Endothelial cell of umbilical vein (primary cell): ENCODE measurements at regions not wholly inside any gene's neighbourhood (a gene's known extent, or its start where the extent isn't known, plus 50 kb on each side); places are given as distances from the start of the nearest gene placed in this dataset.

Experiments
- BruUV-seq: library from RNA; stranded (reverse); fragments of 400-500 nt; replicated peaks from 2 replicates; lab custom pipeline; 2021; lab: Mats Ljungman, UMichigan
- CTCF ChIA-PET: fragments of 300-600, 350-600 bp; sonication (Branson Sonifier 250); formaldehyde crosslinking; loops from one replicate; lab custom pipeline; 2021; ENCODE audit warnings: antibody characterized with exemption, inconsistent platforms; lab: Charles Lee
- POLR2A ChIA-PET: fragments of 300-600, 350-600 bp; sonication (Branson Sonifier 250); formaldehyde crosslinking; loops from one replicate; lab custom pipeline; 2021; ENCODE audit warnings: antibody characterized with exemption, inconsistent platforms; lab: Charles Lee
- DNase-seq: peaks from one replicate; pipeline ENCODE4 v3.0.0-alpha.2; 2011; ENCODE audit warnings: low read depth, low spot score
- FAIRE-seq: peaks from 2 replicates; lab custom pipeline; 2011; peaks lifted over from hg19 to GRCh38; lab: Jason Lieb, UNC
- H2AFZ ChIP-seq: 2 replicates; pipeline ENCODE4 v1.6.0; 2012; ENCODE audit warnings: low read depth, low read length, control low read depth, inconsistent platforms
- H3K27ac ChIP-seq: 2 replicates; pipeline ENCODE4 v1.5.1; 2011; ENCODE audit warnings: low read depth, mild to moderate bottlenecking, control low read depth, low read length, moderate library complexity; ENCODE audit not compliant: insufficient read depth
- H3K27me3 ChIP-seq, 2 experiments: 2 replicates each; pipeline versions ENCODE4 v1.6.0 to v1.6.1; 2011; ENCODE audit warnings: low read length in 2 of 2, mixed read lengths in 1 of 2; ENCODE audit not compliant: control insufficient read depth in 2 of 2, insufficient read depth in 2 of 2
- H3K36me3 ChIP-seq, 2 experiments: 2 replicates in 1 of 2; 3 replicates in 1 of 2; pipeline ENCODE4 v1.5.1; 2011; ENCODE audit warnings: low read length in 2 of 2, mild to moderate bottlenecking in 1 of 2, moderate library complexity in 1 of 2; ENCODE audit not compliant: control insufficient read depth in 2 of 2, insufficient read depth in 2 of 2; ENCODE audit errors: extremely low read depth in 1 of 2
- H3K4me1 ChIP-seq: 3 replicates; pipeline ENCODE4 v1.5.1; 2011; ENCODE audit warnings: mild to moderate bottlenecking, low read length; ENCODE audit not compliant: control insufficient read depth, insufficient read depth; ENCODE audit errors: extremely low read depth
- H3K4me2 ChIP-seq: 2 replicates; pipeline ENCODE4 v1.6.1; 2011; ENCODE audit warnings: low read length, control low read depth, mixed read lengths; ENCODE audit not compliant: insufficient read depth
- H3K4me3 ChIP-seq, 3 experiments: fragments of 200-600 bp in 1 of 3; sonication (generic), shearing (Covaris generic) in 1 of 3; replicated peaks in 1 of 3; 2 replicates each; pipeline ENCODE4 v1.5.1; 2011 to 2016; ENCODE audit warnings: control low read depth in 3 of 3, low read length in 3 of 3, mild to moderate bottlenecking in 2 of 3, inconsistent platforms in 1 of 3, low read depth in 1 of 3, moderate library complexity in 1 of 3; ENCODE audit not compliant: insufficient read depth in 1 of 3
- H3K79me2 ChIP-seq: 2 replicates; pipeline ENCODE4 v1.6.0; 2012; ENCODE audit warnings: low read length, inconsistent platforms; ENCODE audit not compliant: control insufficient read depth, insufficient read depth
- H3K9ac ChIP-seq: replicated peaks from 2 replicates; pipeline ENCODE3; 2011; ENCODE audit warnings: low read length, control low read depth; ENCODE audit not compliant: insufficient read depth; ENCODE audit errors: extremely low read depth
- H3K9me1 ChIP-seq: replicated peaks from 3 replicates; pipeline ENCODE4 v1.6.0; 2011; ENCODE audit warnings: mild to moderate bottlenecking, low read length; ENCODE audit not compliant: control insufficient read depth, insufficient read depth; ENCODE audit errors: extremely low read depth
- H3K9me3 ChIP-seq: replicated peaks from 2 replicates; pipeline ENCODE4 v1.5.1; 2012; ENCODE audit warnings: low read length, inconsistent platforms; ENCODE audit not compliant: control insufficient read depth, insufficient read depth
- H4K20me1 ChIP-seq: replicated peaks from 2 replicates; pipeline ENCODE3; 2011; ENCODE audit warnings: mild to moderate bottlenecking, low read length; ENCODE audit not compliant: control insufficient read depth, insufficient read depth; ENCODE audit errors: extremely low read depth
- EZH2 ChIP-seq: IDR thresholded peaks from 2 replicates; pipeline ENCODE4 v1.6.1; 2012; ENCODE audit warnings: borderline replicate concordance, low read depth, mild to moderate bottlenecking, moderate library complexity, low read length, inconsistent platforms; ENCODE audit not compliant: severe bottlenecking
- FOS ChIP-seq: IDR thresholded peaks from 2 replicates; pipeline ENCODE4 v1.6.1; 2011; ENCODE audit warnings: mild to moderate bottlenecking, low read length, moderate library complexity, borderline replicate concordance; ENCODE audit not compliant: insufficient read depth
- GATA2 ChIP-seq: IDR thresholded peaks from 2 replicates; pipeline ENCODE4 v1.7.0; 2011; ENCODE audit warnings: low read depth, mild to moderate bottlenecking, moderate library complexity, mixed read lengths, low read length; ENCODE audit not compliant: insufficient read length, insufficient read depth
- MYC ChIP-seq: IDR thresholded peaks from one replicate; pipeline ENCODE4 v1.6.1; 2011; ENCODE audit warnings: mild to moderate bottlenecking, low read depth, low read length
- POLR2A ChIP-seq: IDR thresholded peaks from 2 replicates; pipeline ENCODE4 v1.6.1; 2012; ENCODE audit warnings: low read depth, mild to moderate bottlenecking, control low read depth, low read length
- POLR2AphosphoS5 ChIP-seq: IDR thresholded peaks from 2 replicates; pipeline ENCODE4 v1.6.1; 2012; ENCODE audit warnings: low read depth, mild to moderate bottlenecking, control low read depth, low read length, moderate library complexity; ENCODE audit not compliant: insufficient read depth
- dilution Hi-C: fragments of 300-500 bp; cut with MboI; formaldehyde crosslinking; loops from one replicate; pipeline ENCODE4 v1.15.0; 2019; ENCODE audit warnings: low sequenced_read_pairs; ENCODE audit not compliant: extremely low pct_ligation_motif_present
- intact Hi-C: fragments of 100-400 bp; cut with micrococcal nuclease; formaldehyde crosslinking; loops from one replicate; pipeline ENCODE4 v1.10.0; 2022
- TF ChIP-seq, protein P1 (sequence below): IDR thresholded peaks from 2 replicates; pipeline ENCODE4 v1.6.1; 2011; ENCODE audit not compliant: insufficient read depth, insufficient read length
- TF ChIP-seq, protein P2 (sequence below), 2 donors: IDR thresholded peaks; 1 replicate in 1 of 2; 2 replicates in 1 of 2; pipeline ENCODE4 v1.5.1; 2011; ENCODE audit warnings: low read length in 2 of 2, mild to moderate bottlenecking in 2 of 2, moderate library complexity in 2 of 2, control low read depth in 1 of 2, inconsistent platforms in 1 of 2, low read depth in 1 of 2; ENCODE audit not compliant: insufficient read depth in 1 of 2; ENCODE audit errors: extremely low read depth in 1 of 2

DNA sequence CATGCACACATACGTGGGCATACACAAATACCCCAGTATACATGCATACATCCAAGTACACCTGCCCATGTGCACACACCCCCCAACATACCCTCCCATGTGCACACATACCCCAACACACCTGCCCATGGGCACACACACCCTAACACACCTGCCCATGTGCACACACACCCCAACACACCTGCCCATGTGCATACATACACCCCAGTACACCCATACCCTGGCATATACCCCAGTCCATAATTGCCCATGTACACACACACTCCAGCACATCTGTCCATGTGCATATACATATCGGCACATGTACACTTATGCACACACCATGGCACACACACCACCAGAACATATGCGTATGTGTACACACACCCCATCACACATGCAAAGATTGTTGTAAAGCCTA, 475.2 kb downstream of the PREX1 start:
- dilution Hi-C loops = no loop called here
- CTCF ChIA-PET = no interaction called here
- intact Hi-C loops = no loop called here

DNA sequence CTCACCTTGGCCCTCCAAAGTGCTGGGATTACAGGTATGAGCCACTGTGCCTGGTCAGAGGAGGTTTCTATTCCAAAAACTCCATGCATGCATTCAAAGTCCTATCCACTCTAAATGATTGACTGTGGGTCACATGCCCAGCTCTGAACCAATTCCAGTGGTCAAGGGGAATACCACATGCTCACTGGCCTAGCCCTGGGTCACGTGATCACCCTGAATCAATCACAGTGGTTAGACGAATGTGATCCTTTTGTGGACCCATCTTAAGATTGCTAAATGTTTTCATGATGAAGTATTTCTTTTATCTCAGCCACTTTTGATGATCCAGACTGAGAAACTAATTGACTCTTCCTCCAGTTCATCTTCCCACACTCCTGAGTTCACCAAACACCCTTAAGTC, 475.8 kb downstream of the PREX1 start:
- Histone ChIP-seq H3K4me3 (no peak overlapping the region), H3K4me1 (no peaks in the 10 kb centered on the region), H3K9me1 (no peaks in the 10 kb centered on the region), H3K9ac (no peak overlapping the region), H3K27me3 (peaks cover 4 to 8% of the 10 kb centered on the region in 2 experiments), H3K79me2 (no peaks in the 10 kb centered on the region), H3K27ac (no peak overlapping the region), H3K9me3 (no peaks in the 10 kb centered on the region), H3K36me3 (no peaks in the 10 kb centered on the region), H2AFZ (no peak overlapping the region), H4K20me1 (no peaks in the 10 kb centered on the region), H3K4me2 (no peak overlapping the region)
- TF ChIP-seq, protein P1, sequence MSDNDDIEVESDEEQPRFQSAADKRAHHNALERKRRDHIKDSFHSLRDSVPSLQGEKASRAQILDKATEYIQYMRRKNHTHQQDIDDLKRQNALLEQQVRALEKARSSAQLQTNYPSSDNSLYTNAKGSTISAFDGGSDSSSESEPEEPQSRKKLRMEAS = no peak
- TF ChIP-seq MYC (no peak), GATA2 (no peak), FOS (no peak), POLR2AphosphoS5 (no peak), POLR2A (no peak)
- TF ChIP-seq, protein P2, sequence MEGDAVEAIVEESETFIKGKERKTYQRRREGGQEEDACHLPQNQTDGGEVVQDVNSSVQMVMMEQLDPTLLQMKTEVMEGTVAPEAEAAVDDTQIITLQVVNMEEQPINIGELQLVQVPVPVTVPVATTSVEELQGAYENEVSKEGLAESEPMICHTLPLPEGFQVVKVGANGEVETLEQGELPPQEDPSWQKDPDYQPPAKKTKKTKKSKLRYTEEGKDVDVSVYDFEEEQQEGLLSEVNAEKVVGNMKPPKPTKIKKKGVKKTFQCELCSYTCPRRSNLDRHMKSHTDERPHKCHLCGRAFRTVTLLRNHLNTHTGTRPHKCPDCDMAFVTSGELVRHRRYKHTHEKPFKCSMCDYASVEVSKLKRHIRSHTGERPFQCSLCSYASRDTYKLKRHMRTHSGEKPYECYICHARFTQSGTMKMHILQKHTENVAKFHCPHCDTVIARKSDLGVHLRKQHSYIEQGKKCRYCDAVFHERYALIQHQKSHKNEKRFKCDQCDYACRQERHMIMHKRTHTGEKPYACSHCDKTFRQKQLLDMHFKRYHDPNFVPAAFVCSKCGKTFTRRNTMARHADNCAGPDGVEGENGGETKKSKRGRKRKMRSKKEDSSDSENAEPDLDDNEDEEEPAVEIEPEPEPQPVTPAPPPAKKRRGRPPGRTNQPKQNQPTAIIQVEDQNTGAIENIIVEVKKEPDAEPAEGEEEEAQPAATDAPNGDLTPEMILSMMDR (IDR thresholded peaks at IDR 0.05; ENCODE audit: extremely low read depth in 1 of 2, insufficient read depth in 1 of 2, low read depth in 1 of 2, low read length in 2 of 2) = no peak
- ChIA-PET POLR2A (no interaction called here), CTCF (no interaction called here)
- dilution Hi-C loops (no loop called here), intact Hi-C loops (no loop called here)
- FAIRE-seq (no peak), DNase-seq (no peak)
- BruUV-seq = no TSS peak

More for the DNA sequence above, 475.2 kb downstream of the PREX1 start:
- POLR2A ChIA-PET = no interaction called here
- H3K9me1 ChIP-seq = no peaks in the 10 kb centered on the region
- H3K9ac ChIP-seq = no peak overlapping the region
- H2AFZ ChIP-seq = no peak overlapping the region
- DNase-seq (no peak), FAIRE-seq (no peak)
- H3K4me3 ChIP-seq = no peak overlapping the region
- H3K4me1 ChIP-seq = no peaks in the 10 kb centered on the region
- H3K27me3 ChIP-seq = peaks cover 4 to 8% of the 10 kb centered on the region in 2 experiments
- no peaks in the 10 kb centered on the region for H4K20me1 ChIP-seq
- TF ChIP-seq EZH2 (no peak), FOS (no peak)
- TF ChIP-seq, protein P2 (IDR thresholded peaks at IDR 0.05; ENCODE audit: extremely low read depth in 1 of 2, insufficient read depth in 1 of 2, low read depth in 1 of 2, low read length in 2 of 2) = no peak
- no peaks in the 10 kb centered on the region for H3K9me3 ChIP-seq
- no TSS peak for BruUV-seq
- no peaks in the 10 kb centered on the region for H3K36me3 ChIP-seq
- no peak overlapping the region for H3K27ac ChIP-seq
- no peaks in the 10 kb centered on the region for H3K79me2 ChIP-seq
- no peak overlapping the region for H3K4me2 ChIP-seq
